ENCODE measurements at regions not wholly inside any gene's neighbourhood (a gene's known extent, or its start where the extent isn't known, plus 50 kb on each side); places are given as distances from the start of the nearest gene placed in this dataset.

DNA sequence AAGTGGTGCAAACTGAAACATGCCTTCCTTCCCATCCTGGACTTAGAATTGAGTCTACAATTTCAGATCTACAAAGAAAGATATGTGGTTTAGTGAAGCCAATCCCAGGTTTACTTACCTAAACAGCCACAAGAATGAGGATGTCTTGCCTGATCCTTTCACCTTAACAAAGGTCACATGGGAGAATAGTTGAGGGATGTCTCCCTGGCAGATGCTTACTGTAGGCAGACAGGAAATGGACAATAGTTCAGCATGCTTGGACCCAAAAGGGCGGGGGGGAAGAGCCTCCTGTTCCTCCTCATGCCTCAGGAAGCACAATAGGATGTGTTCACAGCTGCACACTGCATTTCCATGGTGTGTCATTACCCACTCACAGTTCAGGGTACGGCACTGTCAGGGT is 492.7 kb upstream of the USP24 start:
- Mint-ChIP-seq H3K4me1 (peaks cover 22% of the 10 kb centered on the region), H3K36me3 (no peaks in the 10 kb centered on the region), H3K9me3 (peaks cover 5% of the 10 kb centered on the region), H3K27ac (peak overlapping the region; percentile 35), H3K27me3 (ENCODE audit: insufficient read depth, low read depth) (peaks cover 7% of the 10 kb centered on the region), H3K4me3 (no peak overlapping the region)
- Histone ChIP-seq H3K4me3 (no peak overlapping the region), H3K27me3 (no peaks in the 10 kb centered on the region), H3K79me2 (ENCODE audit: low read depth) (no peaks in the 10 kb centered on the region), H2AFZ (replicated peaks) (no peak overlapping the region), H3K9me3 (ENCODE audit: low read depth) (no peaks in the 10 kb centered on the region), H4K20me1 (ENCODE audit: low read depth) (no peaks in the 10 kb centered on the region), H3K4me1 (peaks cover 10% of the 10 kb centered on the region), H3K27ac (no peak overlapping the region), H3F3A (ENCODE audit: low read depth) (no peaks in the 10 kb centered on the region), H3K4me2 (no peak overlapping the region), H3K36me3 (no peaks in the 10 kb centered on the region), H3K9ac (no peak overlapping the region)
- no peak for DNase-seq (ENCODE audit: low spot score)
- TF ChIP-seq CTCF (IDR thresholded peaks at IDR 0.05) (no peak), EZH2phosphoT487 (IDR thresholded peaks at IDR 0.05) (no peak), EZH2 (IDR thresholded peaks at IDR 0.05) (no peak)

GRCh38 chr1:55707196-55707595 is 492.0 kb upstream of the USP24 start:
- no peak overlapping the region for H3K4me3 Mint-ChIP-seq
- H3K4me1 Mint-ChIP-seq, result peaks cover 22% of the 10 kb centered on the region
- Histone ChIP-seq H3K79me2 (ENCODE audit: low read depth) (no peaks in the 10 kb centered on the region), H3K9me3 (ENCODE audit: low read depth) (no peaks in the 10 kb centered on the region), H3F3A (ENCODE audit: low read depth) (no peaks in the 10 kb centered on the region), H3K4me2 (no peak overlapping the region), H4K20me1 (ENCODE audit: low read depth) (no peaks in the 10 kb centered on the region), H3K9ac (no peak overlapping the region), H3K27ac (no peak overlapping the region), H3K4me1 (peaks cover 10% of the 10 kb centered on the region), H3K4me3 (no peak overlapping the region), H3K27me3 (no peaks in the 10 kb centered on the region), H3K36me3 (no peaks in the 10 kb centered on the region), H2AFZ (replicated peaks) (no peak overlapping the region)
- H3K27ac Mint-ChIP-seq, result peak overlapping the region; percentile 1
- H3K9me3 Mint-ChIP-seq, result peaks cover 5% of the 10 kb centered on the region
- H3K36me3 Mint-ChIP-seq, result no peaks in the 10 kb centered on the region
- TF ChIP-seq EZH2phosphoT487 (IDR thresholded peaks at IDR 0.05) (no peak), CTCF (IDR thresholded peaks at IDR 0.05) (no peak), EZH2 (IDR thresholded peaks at IDR 0.05) (no peak)
- no peak for DNase-seq (ENCODE audit: low spot score)
- H3K27me3 Mint-ChIP-seq (ENCODE audit: insufficient read depth, low read depth), result peaks cover 7% of the 10 kb centered on the region

- Histone ChIP-seq H3K36me3 (no peaks in the 10 kb centered on the region), H3K27ac (no peak overlapping the region), H3K4me2 (no peak overlapping the region), H3K27me3 (no peaks in the 10 kb centered on the region), H3K4me1 (peaks cover 10% of the 10 kb centered on the region), H3K9me3 (ENCODE audit: low read depth) (no peaks in the 10 kb centered on the region), H3K9ac (no peak overlapping the region), H4K20me1 (ENCODE audit: low read depth) (no peaks in the 10 kb centered on the region), H3F3A (ENCODE audit: low read depth) (no peaks in the 10 kb centered on the region), H3K79me2 (ENCODE audit: low read depth) (no peaks in the 10 kb centered on the region), H3K4me3 (no peak overlapping the region), H2AFZ (replicated peaks) (no peak overlapping the region)
- Mint-ChIP-seq H3K36me3 (no peaks in the 10 kb centered on the region), H3K27ac (no peak overlapping the region), H3K4me1 (peaks cover 22% of the 10 kb centered on the region), H3K9me3 (peaks cover 5% of the 10 kb centered on the region), H3K4me3 (no peak overlapping the region), H3K27me3 (ENCODE audit: insufficient read depth, low read depth) (peaks cover 7% of the 10 kb centered on the region)
- DNase-seq (ENCODE audit: low spot score), result no peak
- TF ChIP-seq EZH2phosphoT487 (IDR thresholded peaks at IDR 0.05), result no peak
- no peak for TF ChIP-seq EZH2 (IDR thresholded peaks at IDR 0.05)
- no peak for TF ChIP-seq CTCF (IDR thresholded peaks at IDR 0.05)
Measured at GRCh38 chr1:55706397-55706796, 491.2 kb upstream of the USP24 start.

Data from neural progenitor cell (in vitro differentiated cells).